UCSD-AML1 (cell line): ENCODE measurements at regions not wholly inside any gene's neighbourhood (a gene's known extent, or its start where the extent isn't known, plus 50 kb on each side); places are given as distances from the start of the nearest gene placed in this dataset.

ENCODE experiments used
- DNase-seq: peaks from one replicate; lab custom pipeline; 2025; ENCODE audit not compliant: unreplicated experiment; lab: John Stamatoyannopoulos, UW

GRCh38 chrX:121102101-121102500 is 54.7 kb downstream of the GLUD2 start:
- no peak for DNase-seq

- DNase-seq, result no peak
Observed at GRCh38 chrX:121103381-121103780, 56.0 kb downstream of the GLUD2 start.

GRCh38 chrX:121106484-121107235 is 59.2 kb downstream of the GLUD2 start:
- no peak for DNase-seq

GRCh38 chrX:121109986-121110385 is 62.6 kb downstream of the GLUD2 start:
- no peak for DNase-seq

- no peak for DNase-seq
Observed at GRCh38 chrX:121110536-121110935, 63.1 kb downstream of the GLUD2 start.

- DNase-seq, result no peak
Observed at GRCh38 chrX:121114691-121115090, 67.3 kb downstream of the GLUD2 start.

GRCh38 chrX:121120690-121121605 is 73.5 kb downstream of the GLUD2 start:
- DNase-seq, result no peak

- DNase-seq, result no peak
Observed at GRCh38 chrX:121122332-121122731, 74.9 kb downstream of the GLUD2 start.

GRCh38 chrX:121128925-121129877 is 81.8 kb downstream of the GLUD2 start:
- DNase-seq, result no peak

- DNase-seq, result no peak
Observed at GRCh38 chrX:121132675-121133074, 85.3 kb downstream of the GLUD2 start.

- no peak for DNase-seq
Observed at GRCh38 chrX:121135488-121136207, 88.2 kb downstream of the GLUD2 start.

GRCh38 chrX:121146059-121146628 is 98.7 kb downstream of the GLUD2 start:
- no peak for DNase-seq

GRCh38 chrX:121150217-121150616 is 102.8 kb downstream of the GLUD2 start:
- DNase-seq, result no peak

- no peak for DNase-seq
Observed at GRCh38 chrX:121151293-121151692, 103.9 kb downstream of the GLUD2 start.

GRCh38 chrX:121154858-121155404 is 107.5 kb downstream of the GLUD2 start:
- DNase-seq, result no peak

- no peak for DNase-seq
Observed at GRCh38 chrX:121160987-121161386, 113.6 kb downstream of the GLUD2 start.

GRCh38 chrX:121161501-121161933 is 114.1 kb downstream of the GLUD2 start:
- DNase-seq, result no peak

- no peak for DNase-seq
Observed at GRCh38 chrX:121163443-121163842, 116.0 kb downstream of the GLUD2 start.

- DNase-seq, result no peak
Observed at GRCh38 chrX:121165930-121166359, 118.5 kb downstream of the GLUD2 start.
